H1 (cell line): ENCODE measurements at regions not wholly inside any gene's neighbourhood (a gene's known extent, or its start where the extent isn't known, plus 50 kb on each side); places are given as distances from the start of the nearest gene placed in this dataset.

Experiments used
- CTCF ChIA-PET: fragments of 300-600 bp; sonication (Branson Sonifier 250); formaldehyde crosslinking; loops from one replicate; lab custom pipeline; 2021; ENCODE audit not compliant: partially characterized antibody; lab: Charles Lee
- POLR2A ChIA-PET: fragments of 300-600 bp; sonication (Branson Sonifier 250); formaldehyde crosslinking; loops from one replicate; lab custom pipeline; 2021; ENCODE audit warnings: inconsistent platforms; ENCODE audit not compliant: partially characterized antibody; lab: Charles Lee
- DNase-seq, 2 experiments: peaks; one replicate each; pipeline versions ENCODE4 v3.0.0 to v3.0.0-alpha.2; 2010 to 2022; ENCODE audit warnings: low spot score in 2 of 2, low read depth in 1 of 2, mixed read lengths in 1 of 2
- FAIRE-seq: peaks from 2 replicates; lab custom pipeline; 2011; peaks lifted over from hg19 to GRCh38; lab: Jason Lieb, UNC
- H2AFZ ChIP-seq: 2 replicates; pipeline ENCODE4 v1.8.1; 2012; ENCODE audit warnings: low read length, inconsistent platforms
- H2AK5ac ChIP-seq: 2 replicates; pipeline ENCODE4 v1.6.1; 2013; ENCODE audit warnings: low read depth, low read length
- H2BK120ac ChIP-seq: replicated peaks from 2 replicates; pipeline ENCODE3; 2013; ENCODE audit warnings: low read depth, low read length, inconsistent platforms
- H2BK12ac ChIP-seq: 2 replicates; pipeline ENCODE4 v1.6.1; 2013; ENCODE audit warnings: low read depth, low read length
- H2BK15ac ChIP-seq: 2 replicates; pipeline ENCODE4 v1.6.1; 2013; ENCODE audit warnings: low read length
- H2BK20ac ChIP-seq: 2 replicates; pipeline ENCODE4 v1.6.1; 2013; ENCODE audit warnings: low read length
- H2BK5ac ChIP-seq: 2 replicates; pipeline ENCODE4 v1.6.1; 2013; ENCODE audit warnings: low read depth, low read length
- H3K14ac ChIP-seq: 2 replicates; pipeline ENCODE4 v1.6.1; 2013; ENCODE audit warnings: inconsistent platforms; ENCODE audit not compliant: insufficient read length
- H3K18ac ChIP-seq: 2 replicates; pipeline ENCODE4 v1.6.1; 2013; ENCODE audit warnings: low read length; ENCODE audit errors: extremely low read depth
- H3K23ac ChIP-seq: 2 replicates; pipeline ENCODE4 v1.6.1; 2013; ENCODE audit warnings: inconsistent platforms; ENCODE audit not compliant: insufficient read length
- H3K23me2 ChIP-seq: 2 replicates; pipeline ENCODE4 v1.6.1; 2013; ENCODE audit warnings: low read depth, low read length
- H3K27ac ChIP-seq: 2 replicates; pipeline ENCODE4 v1.6.1; 2011; ENCODE audit warnings: low read depth, low read length, inconsistent platforms
- H3K27me3 ChIP-seq, 4 experiments: replicated peaks in 1 of 4; 1 replicate in 1 of 4; 2 replicates in 3 of 4; pipeline versions ENCODE4 v1.6.1 to v1.8.1; 2011 to 2013; ENCODE audit warnings: low read length in 3 of 4, mild to moderate bottlenecking in 3 of 4, inconsistent platforms in 2 of 4, mixed read lengths in 2 of 4, moderate library complexity in 1 of 4; ENCODE audit not compliant: control insufficient read depth in 3 of 4, insufficient read depth in 3 of 4; ENCODE audit errors: extremely low read depth in 1 of 4
- H3K36me3 ChIP-seq, 4 experiments: 2 replicates each; pipeline versions ENCODE4 v1.6.1 to v1.8.1; 2011 to 2013; ENCODE audit warnings: mild to moderate bottlenecking in 4 of 4, low read length in 3 of 4, moderate library complexity in 2 of 4, control low read depth in 1 of 4, inconsistent platforms in 1 of 4; ENCODE audit not compliant: insufficient read depth in 4 of 4, control insufficient read depth in 2 of 4
- H3K4ac ChIP-seq: replicated peaks from 2 replicates; pipeline ENCODE3; 2013; ENCODE audit warnings: low read length, low read depth, mixed read lengths, inconsistent platforms; ENCODE audit not compliant: insufficient read length
- H3K4me1 ChIP-seq, 4 experiments: replicated peaks in 1 of 4; 1 replicate in 1 of 4; 2 replicates in 3 of 4; pipeline versions ENCODE4 v1.6.1 to v1.8.1; 2011 to 2013; ENCODE audit warnings: low read length in 3 of 4, inconsistent platforms in 2 of 4, mixed read lengths in 1 of 4; ENCODE audit not compliant: insufficient read depth in 4 of 4, control insufficient read depth in 3 of 4
- H3K4me2 ChIP-seq, 2 experiments: 2 replicates each; pipeline versions ENCODE4 v1.6.1 to v1.8.1; 2011 to 2013; ENCODE audit warnings: low read depth in 2 of 2, low read length in 2 of 2, control low read depth in 1 of 2, inconsistent platforms in 1 of 2, mild to moderate bottlenecking in 1 of 2; ENCODE audit not compliant: insufficient read depth in 1 of 2
- H3K4me3 ChIP-seq, 4 experiments: fragments of 200-600, 300-600 bp in 1 of 4; sonication (generic), shearing (Covaris generic), sonication (Bioruptor Twin) in 1 of 4; 2 replicates each; pipeline versions ENCODE4 v1.5.1 to v1.8.1; 2011 to 2016; ENCODE audit warnings: low read length in 4 of 4, low read depth in 3 of 4, control low read depth in 2 of 4, inconsistent platforms in 2 of 4, mild to moderate bottlenecking in 2 of 4, mixed read lengths in 1 of 4, moderate library complexity in 1 of 4; ENCODE audit not compliant: insufficient read depth in 2 of 4; ENCODE audit errors: extremely low read depth in 1 of 4
- H3K56ac ChIP-seq: replicated peaks from 2 replicates; pipeline ENCODE3; 2013; ENCODE audit warnings: low read depth, mild to moderate bottlenecking, mixed read lengths, low read length, inconsistent platforms; ENCODE audit not compliant: insufficient read length
- H3K79me1 ChIP-seq: 2 replicates; pipeline ENCODE4 v1.6.1; 2013; ENCODE audit warnings: low read depth, low read length, control low read depth
- H3K79me2 ChIP-seq, 2 experiments: 2 replicates each; pipeline versions ENCODE4 v1.6.1 to v1.8.1; 2012 to 2013; ENCODE audit warnings: low read length in 2 of 2, mild to moderate bottlenecking in 2 of 2, inconsistent platforms in 1 of 2; ENCODE audit not compliant: insufficient read depth in 2 of 2, control insufficient read depth in 1 of 2
- H3K9ac ChIP-seq, 4 experiments: replicated peaks in 1 of 4; 1 replicate in 1 of 4; 2 replicates in 3 of 4; pipeline versions ENCODE4 v1.6.1 to v1.8.1; 2011 to 2013; ENCODE audit warnings: low read depth in 3 of 4, low read length in 3 of 4, control low read depth in 2 of 4, mild to moderate bottlenecking in 2 of 4, moderate library complexity in 2 of 4, inconsistent platforms in 1 of 4; ENCODE audit errors: extremely low read depth in 1 of 4
- H3K9me3 ChIP-seq, 2 experiments: 2 replicates each; pipeline versions ENCODE4 v1.6.1 to v1.8.1; 2012 to 2013; ENCODE audit warnings: mild to moderate bottlenecking in 2 of 2, moderate library complexity in 2 of 2, control low read depth in 1 of 2, inconsistent platforms in 1 of 2, low read depth in 1 of 2, low read length in 1 of 2, mixed read lengths in 1 of 2; ENCODE audit not compliant: insufficient read depth in 2 of 2
- H4K20me1 ChIP-seq, 2 experiments: replicated peaks in 1 of 2; 2 replicates each; pipeline versions ENCODE3 to v1.8.1; 2011 to 2013; ENCODE audit warnings: inconsistent platforms in 2 of 2, low read length in 2 of 2, mild to moderate bottlenecking in 1 of 2; ENCODE audit not compliant: insufficient read depth in 2 of 2, control insufficient read depth in 1 of 2
- H4K5ac ChIP-seq: 2 replicates; pipeline ENCODE4 v1.6.1; 2013; ENCODE audit warnings: low read length, low read depth, mixed read lengths, inconsistent platforms; ENCODE audit not compliant: insufficient read length
- H4K8ac ChIP-seq: 2 replicates; pipeline ENCODE4 v1.8.0; 2013; ENCODE audit warnings: mild to moderate bottlenecking, moderate library complexity, low read length, inconsistent platforms; ENCODE audit not compliant: insufficient read depth; ENCODE audit errors: extremely low read depth
- H4K91ac ChIP-seq: replicated peaks from 2 replicates; pipeline ENCODE3; 2013; ENCODE audit warnings: low read length, mixed read lengths, inconsistent platforms; ENCODE audit not compliant: insufficient read length
- CBX5 ChIP-seq: fragments of 300-800, 300-1000 bp; sonication (generic); IDR thresholded peaks from 2 replicates; pipeline ENCODE4 v1.7.1; 2016; ENCODE audit warnings: antibody characterized with exemption, low read length, low read depth
- CTBP2 ChIP-seq: IDR thresholded peaks from 2 replicates; pipeline ENCODE4 v1.7.0; 2011; ENCODE audit warnings: borderline replicate concordance, mild to moderate bottlenecking, moderate library complexity, mixed read lengths, low read length; ENCODE audit not compliant: insufficient read depth, insufficient read length
- KDM4A ChIP-seq: IDR thresholded peaks from one replicate; pipeline ENCODE4 v1.7.1; 2012; ENCODE audit warnings: low read depth, mild to moderate bottlenecking, moderate library complexity, low read length, inconsistent platforms; ENCODE audit not compliant: severe bottlenecking
- SIRT6 ChIP-seq: IDR thresholded peaks from one replicate; pipeline ENCODE4 v1.7.1; 2012; ENCODE audit warnings: low read length, inconsistent platforms
- SRF ChIP-seq: IDR thresholded peaks from 2 replicates; pipeline ENCODE4 v1.6.1; 2011; ENCODE audit warnings: mild to moderate bottlenecking, low read depth, low read length, moderate library complexity
- WGBS, 2 experiments: shearing (Covaris generic) in 1 of 2; methylation state at CpG; one replicate each; pipeline versions ENCODE4 v1.1.6 to v1.1.7; 2013 to 2015; ENCODE audit warnings: low lambda C conversion rate in 2 of 2, mixed read lengths in 2 of 2, inconsistent platforms in 1 of 2, low coverage in 1 of 2, missing lambda C conversion rate in 1 of 2; ENCODE audit not compliant: insufficient replicate concordance in 2 of 2, insufficient coverage in 1 of 2, insufficient read length in 1 of 2; ENCODE audit errors: extremely low coverage in 1 of 2, missing lambda C conversion rate in 1 of 2; 5-methylcytosine and 5-hydroxymethylcytosine counted together
- TF ChIP-seq, protein P1 (sequence below): IDR thresholded peaks from 2 replicates; pipeline ENCODE4 v1.6.1; 2012; ENCODE audit warnings: low read length, inconsistent platforms
- TF ChIP-seq, protein P2 (sequence below): IDR thresholded peaks from 2 replicates; pipeline ENCODE4 v1.6.1; 2011; ENCODE audit warnings: low read depth, mild to moderate bottlenecking, low read length; ENCODE audit not compliant: insufficient read depth

DNA sequence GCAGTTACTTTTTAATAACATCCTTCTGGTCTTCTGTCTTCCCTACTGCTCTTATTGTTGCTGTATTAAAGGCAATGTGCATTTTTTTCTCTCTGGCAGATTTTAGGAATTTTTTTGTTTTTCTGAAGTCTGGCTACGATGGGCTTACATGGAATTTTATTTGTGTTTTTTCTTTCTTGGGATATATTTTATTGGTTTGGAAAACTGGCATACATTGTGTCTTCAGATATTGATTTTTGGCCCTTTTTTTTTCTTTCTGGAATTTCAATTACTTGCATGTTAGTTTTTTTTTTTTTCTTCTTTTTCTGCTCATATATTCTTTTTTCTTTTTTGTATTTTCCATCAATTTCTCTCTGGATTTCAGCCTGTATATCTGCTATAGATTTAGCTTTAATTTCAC, 442.1 kb upstream of the TRIB2 start:
- Histone ChIP-seq H3K79me1 (no peaks in the 10 kb centered on the region), H3K27ac (no peak overlapping the region), H4K20me1 (no peaks in the 10 kb centered on the region), H3K14ac (no peak overlapping the region), H3K23me2 (no peaks in the 10 kb centered on the region), H2BK15ac (no peak overlapping the region), H3K27me3 (peaks cover 0 to 1% (median 0%) of the 10 kb centered on the region in 4 experiments; a peak in 1 of 7 replicates), H3K9ac (no peak overlapping the region), H2BK5ac (no peak overlapping the region), H3K79me2 (no peaks in the 10 kb centered on the region), H3K23ac (no peak overlapping the region), H2AFZ (no peak overlapping the region), H3K4ac (no peak overlapping the region), H3K36me3 (no peaks in the 10 kb centered on the region), H3K56ac (no peak overlapping the region), H3K4me1 (peaks cover 0 to 3% (median 1%) of the 10 kb centered on the region in 4 experiments; a peak in 3 of 7 replicates), H2BK120ac (no peak overlapping the region), H3K9me3 (no peaks in the 10 kb centered on the region), H2BK20ac (no peak overlapping the region), H4K91ac (no peak overlapping the region), H3K18ac (no peak overlapping the region), H4K8ac (no peak overlapping the region), H3K4me2 (no peak overlapping the region), H2AK5ac (no peak overlapping the region), H4K5ac (no peak overlapping the region), H2BK12ac (no peak overlapping the region), H3K4me3 (no peak overlapping the region)
- DNase-seq (no peak), FAIRE-seq (no peak)
- CTCF ChIA-PET = no interaction called here
- WGBS, 2 experiments = 83% methylated on average over 1 of the region's 1 CpG; no CpG with 5 or more reads in 1 of the 2 experiments
- POLR2A ChIA-PET = interaction anchor here (0.6 kb wide), 1 partner anchor 253 kb away, joined by 3 read pairs; no protein-coding TSS in a partner anchor
- TF ChIP-seq KDM4A = no peak
- TF ChIP-seq, protein P1, sequence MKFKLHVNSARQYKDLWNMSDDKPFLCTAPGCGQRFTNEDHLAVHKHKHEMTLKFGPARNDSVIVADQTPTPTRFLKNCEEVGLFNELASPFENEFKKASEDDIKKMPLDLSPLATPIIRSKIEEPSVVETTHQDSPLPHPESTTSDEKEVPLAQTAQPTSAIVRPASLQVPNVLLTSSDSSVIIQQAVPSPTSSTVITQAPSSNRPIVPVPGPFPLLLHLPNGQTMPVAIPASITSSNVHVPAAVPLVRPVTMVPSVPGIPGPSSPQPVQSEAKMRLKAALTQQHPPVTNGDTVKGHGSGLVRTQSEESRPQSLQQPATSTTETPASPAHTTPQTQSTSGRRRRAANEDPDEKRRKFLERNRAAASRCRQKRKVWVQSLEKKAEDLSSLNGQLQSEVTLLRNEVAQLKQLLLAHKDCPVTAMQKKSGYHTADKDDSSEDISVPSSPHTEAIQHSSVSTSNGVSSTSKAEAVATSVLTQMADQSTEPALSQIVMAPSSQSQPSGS = no peak
- no peak for TF ChIP-seq CBX5
- no peak for TF ChIP-seq CTBP2
- TF ChIP-seq SIRT6 = no peak
- TF ChIP-seq, protein P2, sequence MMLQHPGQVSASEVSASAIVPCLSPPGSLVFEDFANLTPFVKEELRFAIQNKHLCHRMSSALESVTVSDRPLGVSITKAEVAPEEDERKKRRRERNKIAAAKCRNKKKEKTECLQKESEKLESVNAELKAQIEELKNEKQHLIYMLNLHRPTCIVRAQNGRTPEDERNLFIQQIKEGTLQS = no peak
- TF ChIP-seq SRF = no peak
